ENCODE measurements at regions not wholly inside any gene's neighbourhood (a gene's known extent, or its start where the extent isn't known, plus 50 kb on each side); places are given as distances from the start of the nearest gene placed in this dataset.

GRCh38 chr18:35836932-35837331 lies 135.5 kb upstream of the RMP24 start:
- no peak for TF ChIP-seq CTCF (conservative IDR thresholded peaks at IDR 0.05; ENCODE audit: low read length)
- TF ChIP-seq EZH2phosphoT487 (IDR thresholded peaks at IDR 0.05; ENCODE audit: borderline replicate concordance), result no peak
